IgD-negative memory B cell (primary cell): ENCODE measurements at regions not wholly inside any gene's neighbourhood (a gene's known extent, or its start where the extent isn't known, plus 50 kb on each side); places are given as distances from the start of the nearest gene placed in this dataset.

ENCODE experiments used
- H3K27ac Mint-ChIP-seq, 3 donors: one replicate each; pipeline ENCODE4 v1.8.0; 2020 to 2022; ENCODE audit warnings: mild to moderate bottlenecking in 3 of 3, mixed read lengths in 3 of 3, moderate library complexity in 1 of 3
- H3K27me3 Mint-ChIP-seq: one replicate; pipeline ENCODE4 v1.8.0; 2021; ENCODE audit warnings: mixed read lengths
- H3K36me3 Mint-ChIP-seq: one replicate; pipeline ENCODE4 v1.8.0; 2020; ENCODE audit warnings: mild to moderate bottlenecking, mixed read lengths
- H3K4me1 Mint-ChIP-seq, 3 donors: one replicate each; pipeline ENCODE4 v1.8.0; 2020 to 2022; ENCODE audit warnings: mixed read lengths in 3 of 3, mild to moderate bottlenecking in 1 of 3
- H3K4me3 Mint-ChIP-seq, 4 donors: one replicate each; pipeline ENCODE4 v1.8.0; 2020 to 2022; ENCODE audit warnings: mild to moderate bottlenecking in 4 of 4, mixed read lengths in 4 of 4, moderate library complexity in 3 of 4
- H3K9me3 Mint-ChIP-seq, 3 donors: one replicate each; pipeline ENCODE4 v1.8.0; 2020 to 2021; ENCODE audit warnings: mixed read lengths in 3 of 3, mild to moderate bottlenecking in 1 of 3

DNA sequence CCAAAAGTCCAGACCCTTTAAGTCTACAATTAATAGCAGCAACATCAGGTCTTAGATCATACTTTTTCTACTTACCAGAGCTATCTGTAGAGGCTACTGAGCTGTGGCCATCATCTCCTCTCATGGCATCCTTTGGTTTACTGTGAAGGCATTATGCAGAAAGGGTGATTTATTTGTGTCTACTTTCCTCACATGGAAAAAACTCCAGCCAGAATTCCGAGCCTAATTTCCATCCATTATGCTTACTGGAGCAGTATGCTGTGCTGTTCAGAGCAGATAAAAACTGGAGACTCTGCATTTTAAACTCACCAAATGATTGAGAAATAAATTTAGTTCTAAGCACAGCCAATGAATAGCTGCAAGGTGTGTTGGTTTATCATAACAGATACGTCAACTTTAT lies 581.8 kb downstream of the ETS1 start:
- no peaks in the 10 kb centered on the region for H3K4me1 Mint-ChIP-seq
- peaks cover 2% of the 10 kb centered on the region for H3K36me3 Mint-ChIP-seq
- H3K27me3 Mint-ChIP-seq, result peaks cover 18% of the 10 kb centered on the region
- H3K9me3 Mint-ChIP-seq, result peaks cover 6 to 13% (median 10%) of the 10 kb centered on the region in 3 donors
- no peak overlapping the region for H3K27ac Mint-ChIP-seq
- no peak overlapping the region for H3K4me3 Mint-ChIP-seq

DNA sequence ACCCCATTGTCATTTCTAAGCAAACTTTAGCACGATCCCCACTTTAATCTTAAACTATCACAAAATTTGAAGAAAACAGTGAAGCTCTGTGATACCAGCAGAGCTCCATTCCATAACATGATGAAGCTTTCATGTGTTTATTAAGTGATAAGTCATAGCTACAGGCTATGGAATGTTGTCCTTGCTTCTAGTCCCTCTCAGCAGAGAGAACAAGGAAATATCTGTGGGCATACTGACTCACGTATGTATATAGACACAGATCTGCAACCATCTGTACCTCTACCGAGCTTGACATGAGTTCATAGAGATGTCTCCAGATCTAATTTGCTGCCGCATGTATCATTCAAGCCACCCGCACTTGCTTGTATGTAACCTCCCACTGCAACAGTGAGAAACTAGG lies 588.9 kb downstream of the ETS1 start:
- Mint-ChIP-seq H3K27ac (no peak overlapping the region), H3K9me3 (no peaks in the 10 kb centered on the region), H3K4me3 (no peak overlapping the region), H3K4me1 (no peaks in the 10 kb centered on the region), H3K27me3 (peaks cover 4% of the 10 kb centered on the region), H3K36me3 (no peaks in the 10 kb centered on the region)

DNA sequence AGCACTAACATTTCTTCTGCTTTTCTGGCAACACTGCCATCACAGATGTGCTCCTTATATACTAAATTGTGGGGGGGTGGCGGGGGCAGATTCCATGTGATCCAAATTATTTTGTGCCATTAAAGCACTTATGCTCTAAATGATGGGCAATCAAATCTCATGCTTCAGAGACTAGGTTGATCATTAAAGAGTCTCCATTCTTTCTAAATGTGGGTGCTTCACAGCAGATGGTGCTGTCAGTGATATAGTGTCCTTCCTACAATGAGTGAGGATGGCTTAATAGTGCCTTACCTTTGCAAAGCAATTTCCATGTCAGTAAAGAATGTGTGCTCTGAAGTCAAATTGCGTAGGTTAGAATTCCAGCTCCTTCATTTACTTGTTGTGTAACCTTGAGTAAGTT lies 589.8 kb downstream of the ETS1 start:
- no peaks in the 10 kb centered on the region for H3K36me3 Mint-ChIP-seq
- H3K27ac Mint-ChIP-seq, result no peak overlapping the region
- no peak overlapping the region for H3K4me3 Mint-ChIP-seq
- H3K4me1 Mint-ChIP-seq, result no peaks in the 10 kb centered on the region
- H3K9me3 Mint-ChIP-seq, result no peaks in the 10 kb centered on the region
- peaks cover 4% of the 10 kb centered on the region for H3K27me3 Mint-ChIP-seq

DNA sequence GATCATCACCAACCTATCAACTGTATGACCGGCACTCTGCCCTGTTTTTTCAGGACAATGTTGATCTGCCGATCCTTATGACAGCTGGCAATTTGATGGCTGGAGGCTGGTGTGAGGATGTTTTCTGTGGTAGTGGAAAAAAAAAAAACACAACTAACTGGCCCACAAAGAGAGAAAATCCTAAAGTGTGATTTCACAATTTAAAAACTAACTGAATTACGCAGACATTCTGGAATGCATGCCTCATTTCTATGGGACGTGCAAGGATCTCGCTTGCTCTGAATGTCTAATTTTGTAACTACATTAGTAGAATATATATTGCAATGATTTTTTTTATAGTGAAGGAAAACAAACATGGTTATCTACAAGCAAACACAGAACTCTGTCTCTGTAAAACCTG lies 590.5 kb downstream of the ETS1 start:
- Mint-ChIP-seq H3K36me3 (no peaks in the 10 kb centered on the region), H3K9me3 (no peaks in the 10 kb centered on the region), H3K4me3 (no peak overlapping the region), H3K27me3 (peaks cover 4% of the 10 kb centered on the region), H3K27ac (no peak overlapping the region), H3K4me1 (no peaks in the 10 kb centered on the region)

DNA sequence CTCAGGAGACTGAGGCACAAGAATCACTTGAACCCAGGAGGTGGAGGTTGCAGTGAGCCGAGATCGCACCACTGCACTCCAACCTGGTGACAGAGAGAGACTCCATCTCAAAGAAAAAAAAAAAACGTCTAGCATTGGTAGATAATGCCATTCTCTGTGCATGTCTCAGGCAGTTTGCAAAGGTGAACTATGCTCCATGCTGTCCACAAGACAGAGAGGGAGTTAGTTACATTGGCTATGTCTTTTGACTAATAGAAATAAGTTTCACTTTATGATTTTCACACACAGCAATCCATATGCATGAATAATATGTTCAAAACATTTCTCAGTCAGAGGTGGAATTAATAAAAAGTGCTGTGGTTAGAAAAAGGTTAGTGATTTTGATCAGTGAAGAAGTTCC lies 591.4 kb downstream of the ETS1 start:
- Mint-ChIP-seq H3K4me1 (no peaks in the 10 kb centered on the region), H3K27ac (no peak overlapping the region), H3K9me3 (no peaks in the 10 kb centered on the region), H3K4me3 (no peak overlapping the region), H3K27me3 (peaks cover 4% of the 10 kb centered on the region), H3K36me3 (no peaks in the 10 kb centered on the region)

DNA sequence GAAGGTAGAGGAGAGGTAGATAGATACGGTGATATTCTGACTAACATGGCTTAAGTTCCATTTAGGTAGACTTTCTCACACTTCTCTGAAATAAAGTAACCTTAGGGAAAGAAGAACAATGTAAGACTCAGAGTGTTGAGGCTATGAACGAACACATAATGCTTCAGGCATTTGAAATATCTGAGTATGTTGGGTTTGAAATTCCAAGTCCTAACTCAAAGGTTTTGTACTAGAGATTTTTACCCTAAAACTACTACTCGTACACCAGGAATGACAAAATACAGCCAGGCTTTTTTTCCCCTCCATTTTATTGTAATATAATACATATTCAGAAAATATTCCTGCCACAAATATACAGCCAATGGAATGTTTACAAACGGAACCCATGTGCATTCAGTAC lies 592.6 kb downstream of the ETS1 start:
- H3K27me3 Mint-ChIP-seq, result peaks cover 6% of the 10 kb centered on the region

DNA sequence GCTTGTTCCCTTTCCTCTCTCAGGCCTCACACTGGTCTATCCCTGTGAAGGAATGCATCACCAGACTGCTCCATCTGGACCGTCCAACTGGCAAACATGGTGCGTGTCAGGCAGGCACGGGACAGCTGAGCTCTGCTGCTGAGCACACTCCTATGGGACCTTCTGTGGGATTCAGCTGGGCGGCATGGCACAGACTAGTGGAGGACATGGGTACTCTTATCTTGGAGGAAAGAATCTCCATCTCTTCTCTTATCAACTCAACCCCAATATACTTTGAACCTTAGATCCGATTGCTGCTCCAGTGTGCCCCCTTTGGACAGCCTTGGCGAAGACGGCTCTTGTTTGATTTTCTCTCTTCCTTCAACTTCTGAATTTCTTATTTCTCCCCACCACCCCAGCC lies 593.6 kb downstream of the ETS1 start:
- H3K4me3 Mint-ChIP-seq, result no peak overlapping the region
- peak overlapping the region in 1 of 3 donors; percentile 46 for H3K27ac Mint-ChIP-seq
- no peaks in the 10 kb centered on the region for H3K36me3 Mint-ChIP-seq
- no peaks in the 10 kb centered on the region for H3K9me3 Mint-ChIP-seq
- peaks cover 6% of the 10 kb centered on the region for H3K27me3 Mint-ChIP-seq
- H3K4me1 Mint-ChIP-seq, result no peaks in the 10 kb centered on the region

More for the DNA sequence above, 592.6 kb downstream of the ETS1 start:
- Mint-ChIP-seq H3K9me3 (no peaks in the 10 kb centered on the region), H3K4me3 (no peak overlapping the region), H3K27ac (no peak overlapping the region), H3K36me3 (no peaks in the 10 kb centered on the region), H3K4me1 (no peaks in the 10 kb centered on the region)

DNA sequence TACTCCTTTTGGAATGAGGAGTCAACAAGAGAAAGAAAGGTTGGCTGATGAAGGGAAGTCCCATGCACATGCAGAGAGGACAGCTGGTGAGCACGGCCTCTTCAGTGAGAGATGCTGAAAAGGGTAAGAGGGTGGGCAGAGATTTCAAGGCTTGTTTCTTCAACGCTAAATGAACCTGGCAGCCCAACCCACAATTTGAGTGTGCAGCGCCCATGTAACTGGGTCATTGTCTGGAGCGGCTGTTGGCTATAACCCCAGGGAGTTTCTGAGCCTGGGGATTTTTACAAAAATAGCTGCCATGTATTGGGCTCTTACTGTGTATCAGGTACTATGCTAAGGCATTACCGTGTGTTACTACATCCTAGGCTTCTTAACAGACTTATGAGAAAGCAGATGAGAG lies 594.1 kb downstream of the ETS1 start:
- Mint-ChIP-seq H3K27ac (no peak overlapping the region), H3K36me3 (no peaks in the 10 kb centered on the region), H3K4me3 (no peak overlapping the region), H3K9me3 (no peaks in the 10 kb centered on the region), H3K27me3 (peaks cover 6% of the 10 kb centered on the region), H3K4me1 (no peaks in the 10 kb centered on the region)

DNA sequence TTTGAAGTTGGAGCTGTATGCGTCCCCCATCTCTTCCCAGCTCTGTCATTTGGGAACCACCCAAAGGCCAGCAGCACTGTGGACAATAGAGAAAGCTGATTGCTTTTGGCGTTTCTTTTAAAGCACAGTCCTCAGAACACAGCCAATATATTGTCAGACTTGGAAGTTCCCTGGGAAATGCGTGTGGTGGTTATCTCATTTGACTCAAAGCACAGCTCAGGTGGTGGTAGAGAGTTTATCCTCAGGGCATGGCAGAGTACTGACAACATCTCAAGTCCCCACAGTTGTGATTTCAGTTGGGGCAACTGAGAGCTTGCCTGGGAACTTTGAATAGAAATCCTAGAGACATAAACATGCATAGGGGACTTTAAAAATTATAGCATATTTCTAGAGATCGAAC lies 601.3 kb downstream of the ETS1 start:
- no peak overlapping the region for H3K4me3 Mint-ChIP-seq
- no peaks in the 10 kb centered on the region for H3K36me3 Mint-ChIP-seq
- H3K27ac Mint-ChIP-seq, result no peak overlapping the region
- peaks cover 3% of the 10 kb centered on the region for H3K27me3 Mint-ChIP-seq
- H3K9me3 Mint-ChIP-seq, result peaks cover 0 to 10% (median 0%) of the 10 kb centered on the region in 3 donors
- H3K4me1 Mint-ChIP-seq, result no peaks in the 10 kb centered on the region

DNA sequence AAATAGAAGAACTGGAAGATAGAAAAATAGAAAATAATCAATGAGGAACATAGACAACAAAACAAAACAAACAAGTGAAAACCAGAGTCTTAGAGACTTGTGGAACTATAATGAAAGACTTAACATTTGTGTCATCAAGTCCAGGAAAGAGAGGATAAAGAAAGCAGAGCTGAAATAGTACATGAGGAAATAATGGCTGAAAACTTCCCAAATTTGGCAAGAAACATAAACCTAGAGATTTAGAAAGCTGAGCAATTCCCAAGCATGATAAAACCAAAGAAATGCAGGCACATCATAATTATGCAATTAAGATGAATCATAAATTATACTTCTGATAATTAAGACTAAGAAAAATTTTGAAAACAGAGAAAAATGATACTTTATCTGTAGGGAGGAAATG lies 614.5 kb downstream of the ETS1 start:
- no peak overlapping the region for H3K4me3 Mint-ChIP-seq
- H3K4me1 Mint-ChIP-seq, result no peaks in the 10 kb centered on the region
- peaks cover 4% of the 10 kb centered on the region for H3K27me3 Mint-ChIP-seq
- peaks cover under 1 to 5% (median 5%) of the 10 kb centered on the region in 3 donors for H3K9me3 Mint-ChIP-seq
- no peaks in the 10 kb centered on the region for H3K36me3 Mint-ChIP-seq
- H3K27ac Mint-ChIP-seq, result no peak overlapping the region

DNA sequence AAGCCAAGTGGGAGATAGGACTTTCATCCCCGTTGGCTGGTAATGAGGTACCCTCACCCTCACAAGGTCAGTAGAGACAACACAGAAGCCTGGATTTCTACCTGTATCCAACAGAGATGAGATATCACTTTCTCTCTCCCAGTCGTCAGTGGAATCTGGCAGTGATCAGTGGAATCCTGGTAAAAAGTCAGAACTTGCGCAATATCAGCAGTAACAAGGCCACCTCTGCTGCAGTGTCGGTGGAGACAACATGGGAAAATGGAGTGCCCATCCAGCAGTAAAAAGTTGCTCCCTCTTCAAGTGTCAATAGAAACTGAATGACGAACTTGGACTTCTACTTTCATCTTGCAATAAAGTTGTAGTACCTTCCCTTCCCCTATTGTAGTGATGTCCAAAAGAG lies 615.9 kb downstream of the ETS1 start:
- H3K27ac Mint-ChIP-seq, result no peak overlapping the region
- H3K4me1 Mint-ChIP-seq, result no peaks in the 10 kb centered on the region
- peaks cover 4% of the 10 kb centered on the region for H3K27me3 Mint-ChIP-seq
- H3K9me3 Mint-ChIP-seq, result peaks cover 0 to 6% (median 0%) of the 10 kb centered on the region in 3 donors
- no peaks in the 10 kb centered on the region for H3K36me3 Mint-ChIP-seq
- H3K4me3 Mint-ChIP-seq, result no peak overlapping the region

DNA sequence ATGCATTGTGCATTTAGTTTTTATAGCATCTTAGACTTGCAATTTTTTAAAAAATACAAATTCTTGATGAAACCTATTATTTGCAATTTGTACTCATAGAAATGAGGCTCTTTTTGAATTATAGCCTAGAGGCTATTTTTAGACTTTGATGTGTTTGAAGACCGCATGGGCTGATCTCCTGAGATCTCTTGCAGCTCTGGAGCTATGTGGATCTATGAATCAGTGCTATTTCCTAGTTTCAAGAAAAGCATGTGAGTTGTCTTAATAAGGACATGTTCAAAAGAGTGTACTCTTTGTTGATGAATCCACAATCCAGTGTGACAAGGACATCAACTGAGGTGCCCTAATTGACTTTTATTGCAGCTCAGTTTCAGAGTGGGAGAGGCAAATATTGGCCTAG lies 620.5 kb downstream of the ETS1 start:
- Mint-ChIP-seq H3K4me1 (no peaks in the 10 kb centered on the region), H3K9me3 (peaks cover 0 to 8% (median 0%) of the 10 kb centered on the region in 3 donors), H3K4me3 (no peak overlapping the region), H3K27ac (no peak overlapping the region), H3K36me3 (no peaks in the 10 kb centered on the region), H3K27me3 (peaks cover 9% of the 10 kb centered on the region)

DNA sequence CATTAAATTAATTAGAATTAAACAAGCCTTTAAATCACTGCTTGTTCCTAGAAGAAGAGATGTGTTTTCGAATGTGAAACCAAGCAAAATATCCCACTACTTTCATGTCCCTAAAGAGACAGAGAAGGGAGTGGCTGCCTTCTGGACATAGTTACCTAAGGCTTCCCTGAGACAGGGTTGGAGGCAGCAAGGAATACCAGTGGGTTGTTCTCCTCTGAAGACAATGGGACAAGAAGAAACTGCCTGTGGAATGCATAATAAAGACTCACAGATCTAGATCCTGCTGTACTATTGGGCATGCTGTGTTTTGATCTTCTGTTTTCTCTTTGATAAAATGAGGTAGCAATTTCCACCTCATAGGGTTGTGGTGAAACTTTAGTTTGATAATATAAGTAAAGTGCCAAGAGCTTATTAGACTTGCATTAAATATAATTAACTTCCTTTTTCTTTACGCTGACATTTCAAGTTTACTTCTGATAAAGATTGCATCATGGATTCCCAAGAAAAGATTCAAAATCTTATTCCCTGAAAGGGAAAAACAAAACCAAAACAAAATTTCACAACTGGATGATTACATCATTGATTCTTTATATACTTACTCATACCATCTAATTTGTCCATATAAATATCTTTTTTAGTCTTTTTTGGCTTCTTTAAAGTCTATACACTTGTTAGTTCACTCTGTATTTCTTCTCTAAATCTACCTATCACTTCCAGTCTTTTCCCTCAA lies 621.3 kb downstream of the ETS1 start:
- no peak overlapping the region for H3K27ac Mint-ChIP-seq
- peaks cover 0 to 3% (median 0%) of the 10 kb centered on the region in 3 donors for H3K9me3 Mint-ChIP-seq
- H3K27me3 Mint-ChIP-seq, result peaks cover 7% of the 10 kb centered on the region
- H3K36me3 Mint-ChIP-seq, result no peaks in the 10 kb centered on the region
- no peak overlapping the region for H3K4me3 Mint-ChIP-seq
- no peaks in the 10 kb centered on the region for H3K4me1 Mint-ChIP-seq

DNA sequence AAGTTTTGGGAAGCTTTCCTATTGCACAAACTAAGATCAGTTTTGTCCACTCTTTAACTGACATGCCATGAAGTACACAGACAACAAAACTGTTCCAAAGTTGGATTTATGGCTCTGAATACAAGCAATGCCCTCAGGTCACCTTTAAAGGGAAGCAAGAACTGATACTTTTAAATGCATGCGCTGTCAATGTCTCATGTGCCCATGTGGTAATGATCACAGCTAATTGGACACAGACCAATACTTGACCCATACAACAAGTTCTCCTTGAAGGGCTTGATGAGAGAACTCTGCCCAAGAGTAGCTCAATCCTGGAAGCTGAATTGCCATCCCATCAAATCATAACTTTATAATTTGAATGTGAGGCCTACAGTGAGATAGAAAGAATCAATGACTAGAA lies 624.9 kb downstream of the ETS1 start:
- no peak overlapping the region for H3K4me3 Mint-ChIP-seq
- peaks cover 5% of the 10 kb centered on the region for H3K27me3 Mint-ChIP-seq
- no peaks in the 10 kb centered on the region for H3K4me1 Mint-ChIP-seq
- H3K27ac Mint-ChIP-seq, result no peak overlapping the region
- H3K36me3 Mint-ChIP-seq, result no peaks in the 10 kb centered on the region
- peaks cover 0 to 3% (median 0%) of the 10 kb centered on the region in 3 donors for H3K9me3 Mint-ChIP-seq

DNA sequence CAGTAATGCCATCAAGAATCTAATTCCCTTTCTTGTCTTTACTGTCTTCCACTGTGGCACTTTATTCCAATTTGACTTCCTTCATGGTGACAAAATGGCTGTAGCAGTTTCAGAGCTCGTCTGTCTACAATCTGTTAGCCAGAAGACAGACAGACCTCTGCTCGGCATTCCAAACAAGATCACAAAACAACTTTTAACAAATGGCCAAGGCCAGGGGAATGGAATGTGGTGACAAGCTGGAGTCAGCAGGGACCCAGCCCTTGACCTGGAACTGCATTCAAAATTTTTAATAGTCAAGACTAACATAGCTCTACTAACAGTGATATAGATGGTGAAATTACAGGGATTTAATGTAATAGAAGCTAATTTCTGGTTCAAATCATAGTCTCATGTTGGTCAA lies 637.2 kb downstream of the ETS1 start:
- Mint-ChIP-seq H3K27me3 (peaks cover 8% of the 10 kb centered on the region), H3K9me3 (peaks cover 1 to 6% (median 4%) of the 10 kb centered on the region in 3 donors), H3K4me3 (no peak overlapping the region), H3K27ac (no peak overlapping the region), H3K4me1 (no peaks in the 10 kb centered on the region), H3K36me3 (no peaks in the 10 kb centered on the region)

DNA sequence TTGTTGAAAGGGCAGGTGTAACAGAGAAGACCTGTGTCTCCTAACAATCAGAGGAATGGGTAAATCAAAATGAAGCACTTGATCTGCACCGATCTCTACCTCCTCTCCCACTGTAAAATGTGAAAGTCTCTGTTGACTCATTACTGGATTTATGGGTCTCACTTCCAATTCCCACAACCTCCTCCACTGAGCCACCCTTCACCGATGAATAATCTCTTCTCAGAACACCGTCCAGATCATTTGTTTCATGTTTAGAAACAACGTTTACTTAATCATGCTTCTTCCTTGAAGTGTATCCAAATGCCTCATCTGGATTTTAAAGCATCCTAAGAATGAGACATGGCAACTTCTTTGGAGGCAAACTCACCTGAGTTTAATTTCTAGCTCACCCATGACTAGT lies 643.6 kb downstream of the ETS1 start:
- no peak overlapping the region for H3K27ac Mint-ChIP-seq
- H3K4me1 Mint-ChIP-seq, result no peaks in the 10 kb centered on the region
- H3K4me3 Mint-ChIP-seq, result no peak overlapping the region
- peaks cover 2 to 4% (median 3%) of the 10 kb centered on the region in 3 donors for H3K9me3 Mint-ChIP-seq
- H3K27me3 Mint-ChIP-seq, result peaks cover 1% of the 10 kb centered on the region
- H3K36me3 Mint-ChIP-seq, result no peaks in the 10 kb centered on the region
